COR-L47 (cell line): ENCODE measurements at regions not wholly inside any gene's neighbourhood (a gene's known extent, or its start where the extent isn't known, plus 50 kb on each side); places are given as distances from the start of the nearest gene placed in this dataset.
"Not testable (repeated sequence)": the region's sequence is repeated elsewhere in the genome, so short reads cannot be mapped to it uniquely, and the experiment has no call there.

ENCODE experiments used
- DNase-seq: peaks from one replicate; lab custom pipeline; 2025; lab: John Stamatoyannopoulos, UW

GRCh38 chr4:177494791-177495190 is 52.6 kb upstream of the AGA start:
- no peak for DNase-seq

GRCh38 chr4:177495626-177496025 is 53.4 kb upstream of the AGA start:
- DNase-seq: not testable (repeated sequence)

- DNase-seq: no peak
Observed at GRCh38 chr4:177499537-177499936, 57.3 kb upstream of the AGA start.

- no peak for DNase-seq
Observed at GRCh38 chr4:177505171-177505615, 63.0 kb upstream of the AGA start.

GRCh38 chr4:177508662-177509061 is 66.4 kb upstream of the AGA start:
- no peak for DNase-seq

- DNase-seq: no peak
Observed at GRCh38 chr4:177509226-177509745, 67.0 kb upstream of the AGA start.

GRCh38 chr4:177511611-177512010 is 69.4 kb upstream of the AGA start:
- DNase-seq: no peak

- no peak for DNase-seq
Observed at GRCh38 chr4:177512646-177513045, 70.4 kb upstream of the AGA start.

- DNase-seq: no peak
Observed at GRCh38 chr4:177517862-177518261, 75.6 kb upstream of the AGA start.

GRCh38 chr4:177519481-177520260 is 77.4 kb upstream of the AGA start:
- DNase-seq: no peak

- no peak for DNase-seq
Observed at GRCh38 chr4:177528620-177529019, 86.4 kb upstream of the AGA start.

- no peak for DNase-seq
Observed at GRCh38 chr4:177530561-177530960, 88.3 kb upstream of the AGA start.

- DNase-seq: no peak
Observed at GRCh38 chr4:177532358-177532757, 90.1 kb upstream of the AGA start.

GRCh38 chr4:177534841-177535240 is 92.6 kb upstream of the AGA start:
- not testable (repeated sequence) for DNase-seq

- no peak for DNase-seq
Observed at GRCh38 chr4:177546745-177547144, 104.5 kb upstream of the AGA start.

- no peak for DNase-seq
Observed at GRCh38 chr4:177547985-177548384, 105.7 kb upstream of the AGA start.

GRCh38 chr4:177555007-177555574 is 112.9 kb upstream of the AGA start:
- DNase-seq: peak; percentile 22

- DNase-seq: no peak
Observed at GRCh38 chr4:177557416-177557815, 115.2 kb upstream of the AGA start.

- peak; percentile 41 for DNase-seq
Observed at GRCh38 chr4:177558995-177559394, 116.8 kb upstream of the AGA start.

- no peak for DNase-seq
Observed at GRCh38 chr4:177562163-177562562, 119.9 kb upstream of the AGA start.

GRCh38 chr4:177562859-177563258 is 120.6 kb upstream of the AGA start:
- no peak for DNase-seq

GRCh38 chr4:177566691-177567090 is 124.5 kb upstream of the AGA start:
- DNase-seq: no peak

- DNase-seq: no peak
Observed at GRCh38 chr4:177568931-177569330, 126.7 kb upstream of the AGA start.

- no peak for DNase-seq
Observed at GRCh38 chr4:177569434-177569833, 127.2 kb upstream of the AGA start.
